ENCODE measurements at regions not wholly inside any gene's neighbourhood (a gene's known extent, or its start where the extent isn't known, plus 50 kb on each side); places are given as distances from the start of the nearest gene placed in this dataset.

- TF ChIP-seq, protein P1, sequence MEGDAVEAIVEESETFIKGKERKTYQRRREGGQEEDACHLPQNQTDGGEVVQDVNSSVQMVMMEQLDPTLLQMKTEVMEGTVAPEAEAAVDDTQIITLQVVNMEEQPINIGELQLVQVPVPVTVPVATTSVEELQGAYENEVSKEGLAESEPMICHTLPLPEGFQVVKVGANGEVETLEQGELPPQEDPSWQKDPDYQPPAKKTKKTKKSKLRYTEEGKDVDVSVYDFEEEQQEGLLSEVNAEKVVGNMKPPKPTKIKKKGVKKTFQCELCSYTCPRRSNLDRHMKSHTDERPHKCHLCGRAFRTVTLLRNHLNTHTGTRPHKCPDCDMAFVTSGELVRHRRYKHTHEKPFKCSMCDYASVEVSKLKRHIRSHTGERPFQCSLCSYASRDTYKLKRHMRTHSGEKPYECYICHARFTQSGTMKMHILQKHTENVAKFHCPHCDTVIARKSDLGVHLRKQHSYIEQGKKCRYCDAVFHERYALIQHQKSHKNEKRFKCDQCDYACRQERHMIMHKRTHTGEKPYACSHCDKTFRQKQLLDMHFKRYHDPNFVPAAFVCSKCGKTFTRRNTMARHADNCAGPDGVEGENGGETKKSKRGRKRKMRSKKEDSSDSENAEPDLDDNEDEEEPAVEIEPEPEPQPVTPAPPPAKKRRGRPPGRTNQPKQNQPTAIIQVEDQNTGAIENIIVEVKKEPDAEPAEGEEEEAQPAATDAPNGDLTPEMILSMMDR (conservative IDR thresholded peaks at IDR 0.05; ENCODE audit: low read length) = no peak
- TF ChIP-seq EZH2phosphoT487 (IDR thresholded peaks at IDR 0.05; ENCODE audit: borderline replicate concordance) = no peak
Measured at GRCh38 chr1:54456361-54456760, 50.2 kb upstream of the SSBP3 start.

Measured in Loucy (cell line).